ENCODE measurements at regions not wholly inside any gene's neighbourhood (a gene's known extent, or its start where the extent isn't known, plus 50 kb on each side); places are given as distances from the start of the nearest gene placed in this dataset.
A peak's percentile ranks its signal among the peaks of the same experiment; 100 is the strongest.

DNA sequence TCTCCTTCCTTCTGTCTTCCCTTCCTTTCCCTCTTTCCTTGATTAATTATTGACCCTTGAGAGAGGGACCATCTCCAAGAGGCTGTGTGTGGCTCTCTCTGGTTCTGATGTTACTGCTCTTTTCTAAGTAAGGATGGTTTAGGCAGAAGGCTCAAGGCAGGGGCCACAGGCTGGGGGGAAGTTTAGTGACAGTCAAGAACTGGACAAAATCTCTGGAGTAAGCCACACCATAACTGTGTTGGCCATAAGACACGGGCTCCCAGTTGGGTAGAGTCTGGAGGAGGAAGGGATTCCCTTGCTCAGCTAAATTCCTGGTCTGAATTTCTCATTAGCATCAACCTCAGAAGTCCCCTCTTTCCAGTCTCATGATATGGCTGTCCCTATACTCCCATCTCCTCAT is 74.7 kb downstream of the BUD13 start:
- H3K9me3 ChIP-seq: no peaks in the 10 kb centered on the region
- H3K36me3 ChIP-seq (ENCODE audit: control insufficient read depth in 2 of 2, extremely low read depth in 1 of 2, insufficient read depth in 1 of 2, low read length in 1 of 2): no peaks in the 10 kb centered on the region
- ATAC-seq (replicated peaks in 1 of 4) (no peak), DNase-seq (no peak)
- no peaks in the 10 kb centered on the region for H3K4me1 ChIP-seq (ENCODE audit: control insufficient read depth in 1 of 2, extremely low read depth in 1 of 2, insufficient read depth in 2 of 2, low read length in 2 of 2)
- no peaks in the 10 kb centered on the region for H3K9me3 Mint-ChIP-seq
- no peak overlapping the region for H3K4me3 ChIP-seq (ENCODE audit: control insufficient read depth in 1 of 2, extremely low read depth in 1 of 2, low read length in 1 of 2)
- WGBS (ENCODE audit: insufficient coverage): no CpG with 5 or more reads among the region's 1 CpG
- H3K4me3 Mint-ChIP-seq: no peak overlapping the region
- no peaks in the 10 kb centered on the region for H3K36me3 Mint-ChIP-seq
- H3K27ac Mint-ChIP-seq: peak overlapping the region in 1 of 2 donors; percentile 12
- H3K4me1 Mint-ChIP-seq: no peaks in the 10 kb centered on the region
- peaks cover 0 to 27% of the 10 kb centered on the region in 2 experiments for H3K27me3 ChIP-seq (replicated peaks in 1 of 2; ENCODE audit: control insufficient read depth in 2 of 2, extremely low read depth in 1 of 2, insufficient read depth in 2 of 2, low read length in 1 of 2)
- ChIA-PET CTCF (no interaction called here), POLR2A (no interaction called here)
- H3K27me3 Mint-ChIP-seq: peaks cover 18 to 20% of the 10 kb centered on the region in 2 donors
- no peak overlapping the region for H3K27ac ChIP-seq (ENCODE audit: low read length)

GRCh38 chr11:116697639-116698038 is 75.1 kb downstream of the BUD13 start:
- WGBS (ENCODE audit: insufficient coverage): 59% methylated on average over 6 of the region's 7 CpGs

DNA sequence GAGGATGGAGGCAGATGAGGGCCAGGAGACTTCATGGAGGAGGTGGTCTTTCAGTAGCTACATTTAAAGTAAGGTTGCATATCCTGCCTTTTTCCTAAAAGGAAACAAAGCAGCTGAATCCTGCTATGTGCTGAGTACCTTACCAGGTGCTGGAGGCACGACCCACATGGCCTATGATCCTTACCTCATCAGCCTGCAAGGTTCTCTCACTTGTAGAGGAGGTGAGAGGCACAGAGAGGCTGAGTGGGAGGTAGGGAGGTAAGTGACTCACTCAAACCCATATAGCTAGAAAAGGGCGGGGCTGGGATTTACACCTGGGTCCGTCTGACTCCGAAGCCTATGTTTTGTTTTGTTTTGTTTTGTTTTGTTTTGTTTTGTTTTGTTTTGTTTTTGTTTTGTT is 75.8 kb downstream of the BUD13 start:
- CTCF ChIA-PET: no interaction called here
- ATAC-seq (replicated peaks in 1 of 4) (no peak), DNase-seq (no peak)
- Histone ChIP-seq H3K9me3 (no peaks in the 10 kb centered on the region), H3K36me3 (ENCODE audit: control insufficient read depth in 2 of 2, extremely low read depth in 1 of 2, insufficient read depth in 1 of 2, low read length in 1 of 2) (no peaks in the 10 kb centered on the region), H3K27me3 (replicated peaks in 1 of 2; ENCODE audit: control insufficient read depth in 2 of 2, extremely low read depth in 1 of 2, insufficient read depth in 2 of 2, low read length in 1 of 2) (peaks cover 0 to 36% of the 10 kb centered on the region in 2 experiments), H3K27ac (ENCODE audit: low read length) (no peak overlapping the region), H3K4me1 (ENCODE audit: control insufficient read depth in 1 of 2, extremely low read depth in 1 of 2, insufficient read depth in 2 of 2, low read length in 2 of 2) (no peaks in the 10 kb centered on the region), H3K4me3 (ENCODE audit: control insufficient read depth in 1 of 2, extremely low read depth in 1 of 2, low read length in 1 of 2) (no peak overlapping the region)
- Mint-ChIP-seq H3K4me1 (no peaks in the 10 kb centered on the region), H3K27ac (no peak overlapping the region), H3K4me3 (no peak overlapping the region), H3K27me3 (peaks cover 18 to 20% of the 10 kb centered on the region in 2 donors), H3K36me3 (no peaks in the 10 kb centered on the region), H3K9me3 (no peaks in the 10 kb centered on the region)
- POLR2A ChIA-PET: no interaction called here
- no CpG with 5 or more reads among the region's 4 CpGs for WGBS (ENCODE audit: insufficient coverage)

More at GRCh38 chr11:116697639-116698038, 75.1 kb downstream of the BUD13 start:
- H3K9me3 ChIP-seq: no peaks in the 10 kb centered on the region
- H3K36me3 Mint-ChIP-seq: no peaks in the 10 kb centered on the region
- H3K27ac ChIP-seq (ENCODE audit: low read length): no peak overlapping the region
- H3K27ac Mint-ChIP-seq: no peak overlapping the region
- no peak overlapping the region for H3K4me3 ChIP-seq (ENCODE audit: control insufficient read depth in 1 of 2, extremely low read depth in 1 of 2, low read length in 1 of 2)
- ChIA-PET POLR2A (no interaction called here), CTCF (no interaction called here)
- no peak overlapping the region for H3K4me3 Mint-ChIP-seq
- no peaks in the 10 kb centered on the region for H3K36me3 ChIP-seq (ENCODE audit: control insufficient read depth in 2 of 2, extremely low read depth in 1 of 2, insufficient read depth in 1 of 2, low read length in 1 of 2)
- peak in 1 of 35 experiments; percentile 10 for DNase-seq
- no peak for ATAC-seq (replicated peaks in 1 of 4)
- no peaks in the 10 kb centered on the region for H3K4me1 ChIP-seq (ENCODE audit: control insufficient read depth in 1 of 2, extremely low read depth in 1 of 2, insufficient read depth in 2 of 2, low read length in 2 of 2)
- no peaks in the 10 kb centered on the region for H3K4me1 Mint-ChIP-seq
- peaks cover 18 to 20% of the 10 kb centered on the region in 2 donors for H3K27me3 Mint-ChIP-seq
- H3K9me3 Mint-ChIP-seq: no peaks in the 10 kb centered on the region
- peaks cover 0 to 30% of the 10 kb centered on the region in 2 experiments for H3K27me3 ChIP-seq (replicated peaks in 1 of 2; ENCODE audit: control insufficient read depth in 2 of 2, extremely low read depth in 1 of 2, insufficient read depth in 2 of 2, low read length in 1 of 2)

DNA sequence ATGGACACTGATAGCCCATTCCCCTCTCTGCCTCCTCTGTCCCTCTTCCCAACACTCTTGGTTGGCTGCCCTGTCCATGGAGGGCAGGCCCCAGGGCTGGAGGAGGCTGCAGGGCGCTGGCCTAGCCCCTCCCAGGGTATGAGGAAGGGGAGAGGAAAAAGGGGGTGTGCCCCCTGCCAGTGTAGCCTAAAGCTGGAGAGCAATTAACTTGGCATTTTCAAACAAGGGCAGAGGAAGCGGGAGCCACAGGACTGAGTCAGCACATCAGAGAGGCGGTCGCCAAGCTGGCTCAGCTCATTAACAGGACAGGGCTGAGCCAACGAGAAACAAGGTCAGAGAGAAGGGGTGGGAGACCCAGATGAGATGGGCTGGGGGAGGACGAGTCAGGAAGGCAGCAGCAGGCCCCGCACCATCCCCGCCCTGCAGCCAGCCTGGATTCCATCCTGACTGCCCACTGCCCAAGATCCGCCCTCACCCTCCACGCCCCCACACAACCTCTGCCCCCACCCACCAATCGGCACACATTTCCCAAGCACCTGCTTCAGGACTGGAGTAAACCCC is 76.3 kb downstream of the BUD13 start:
- Histone ChIP-seq H3K4me3 (ENCODE audit: control insufficient read depth in 1 of 2, extremely low read depth in 1 of 2, low read length in 1 of 2) (no peak overlapping the region), H3K9me3 (no peaks in the 10 kb centered on the region), H3K27ac (ENCODE audit: low read length) (no peak overlapping the region), H3K27me3 (replicated peaks in 1 of 2; ENCODE audit: control insufficient read depth in 2 of 2, extremely low read depth in 1 of 2, insufficient read depth in 2 of 2, low read length in 1 of 2) (peaks cover 0 to 40% of the 10 kb centered on the region in 2 experiments), H3K4me1 (ENCODE audit: control insufficient read depth in 1 of 2, extremely low read depth in 1 of 2, insufficient read depth in 2 of 2, low read length in 2 of 2) (peaks cover 0 to 4% of the 10 kb centered on the region in 2 experiments), H3K36me3 (ENCODE audit: control insufficient read depth in 2 of 2, extremely low read depth in 1 of 2, insufficient read depth in 1 of 2, low read length in 1 of 2) (no peaks in the 10 kb centered on the region)
- no peak for ATAC-seq (replicated peaks in 1 of 4)
- Mint-ChIP-seq H3K27ac (no peak overlapping the region), H3K4me3 (no peak overlapping the region), H3K4me1 (no peaks in the 10 kb centered on the region), H3K9me3 (no peaks in the 10 kb centered on the region), H3K27me3 (peaks cover 18 to 20% of the 10 kb centered on the region in 2 donors), H3K36me3 (no peaks in the 10 kb centered on the region)
- peak in 1 of 35 experiments; percentile 16 for DNase-seq
- 31% methylated on average over 10 of the region's 11 CpGs for WGBS (ENCODE audit: insufficient coverage)
- ChIA-PET CTCF (no interaction called here), POLR2A (no interaction called here)

DNA sequence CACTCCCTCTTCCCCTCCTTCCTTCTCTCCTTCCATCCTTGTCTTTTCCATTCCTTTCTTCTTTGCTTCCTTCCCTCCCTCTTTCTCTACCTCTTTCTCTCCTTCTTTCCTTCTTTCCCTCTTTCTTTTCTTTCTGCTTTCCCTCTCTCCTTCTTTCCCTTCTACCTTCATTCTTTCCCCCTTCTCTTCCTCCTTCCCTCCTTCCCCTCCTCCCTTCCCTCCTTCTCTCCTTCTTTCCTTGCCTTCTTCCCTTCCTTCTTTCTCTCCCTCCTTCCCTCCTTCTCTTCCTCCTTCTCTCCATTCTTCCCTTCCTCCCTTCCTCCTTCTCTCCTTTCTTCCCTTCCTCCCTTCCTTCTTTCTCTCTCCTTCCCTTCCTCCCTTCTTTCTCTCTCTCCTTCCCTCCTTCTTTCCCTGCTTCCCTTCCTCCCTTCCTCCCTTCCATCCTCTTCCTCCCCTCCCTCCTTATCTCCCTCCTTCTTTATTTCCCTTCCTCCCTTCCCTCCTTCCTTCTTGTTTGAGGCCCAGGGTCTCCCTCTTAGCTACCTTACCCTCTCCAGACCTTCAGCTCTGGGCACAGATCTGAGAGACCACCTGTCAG is 77.0 kb downstream of the BUD13 start:
- CTCF ChIA-PET: no interaction called here
- H3K27ac Mint-ChIP-seq: no peak overlapping the region

GRCh38 chr11:116694815-116695590 is 77.8 kb downstream of the BUD13 start:
- Mint-ChIP-seq H3K36me3 (no peaks in the 10 kb centered on the region), H3K4me1 (no peaks in the 10 kb centered on the region), H3K27me3 (peaks cover 18 to 20% of the 10 kb centered on the region in 2 donors), H3K4me3 (no peak overlapping the region), H3K9me3 (no peaks in the 10 kb centered on the region), H3K27ac (no peak overlapping the region)
- Histone ChIP-seq H3K9me3 (no peaks in the 10 kb centered on the region), H3K4me3 (ENCODE audit: control insufficient read depth in 1 of 2, extremely low read depth in 1 of 2, low read length in 1 of 2) (no peak overlapping the region), H3K36me3 (ENCODE audit: control insufficient read depth in 2 of 2, extremely low read depth in 1 of 2, insufficient read depth in 1 of 2, low read length in 1 of 2) (no peaks in the 10 kb centered on the region), H3K27me3 (replicated peaks in 1 of 2; ENCODE audit: control insufficient read depth in 2 of 2, extremely low read depth in 1 of 2, insufficient read depth in 2 of 2, low read length in 1 of 2) (peaks cover 0 to 37% of the 10 kb centered on the region in 2 experiments), H3K27ac (ENCODE audit: low read length) (no peak overlapping the region), H3K4me1 (ENCODE audit: control insufficient read depth in 1 of 2, extremely low read depth in 1 of 2, insufficient read depth in 2 of 2, low read length in 2 of 2) (peaks cover 0 to 4% of the 10 kb centered on the region in 2 experiments)
- CTCF ChIA-PET: no interaction called here
- WGBS (ENCODE audit: insufficient coverage): 83% methylated on average over 12 of the region's 14 CpGs
- POLR2A ChIA-PET: no interaction called here
- ATAC-seq (replicated peaks in 1 of 4) (no peak), DNase-seq (no peak)

More for the DNA sequence above, 77.0 kb downstream of the BUD13 start:
- POLR2A ChIA-PET: no interaction called here
- Mint-ChIP-seq H3K9me3 (no peaks in the 10 kb centered on the region), H3K4me3 (no peak overlapping the region), H3K4me1 (no peaks in the 10 kb centered on the region), H3K27me3 (peaks cover 18 to 20% of the 10 kb centered on the region in 2 donors), H3K36me3 (no peaks in the 10 kb centered on the region)
- Histone ChIP-seq H3K4me1 (ENCODE audit: control insufficient read depth in 1 of 2, extremely low read depth in 1 of 2, insufficient read depth in 2 of 2, low read length in 2 of 2) (peaks cover 0 to 4% of the 10 kb centered on the region in 2 experiments), H3K9me3 (no peaks in the 10 kb centered on the region), H3K4me3 (ENCODE audit: control insufficient read depth in 1 of 2, extremely low read depth in 1 of 2, low read length in 1 of 2) (no peak overlapping the region), H3K27ac (ENCODE audit: low read length) (no peak overlapping the region), H3K36me3 (ENCODE audit: control insufficient read depth in 2 of 2, extremely low read depth in 1 of 2, insufficient read depth in 1 of 2, low read length in 1 of 2) (no peaks in the 10 kb centered on the region), H3K27me3 (replicated peaks in 1 of 2; ENCODE audit: control insufficient read depth in 2 of 2, extremely low read depth in 1 of 2, insufficient read depth in 2 of 2, low read length in 1 of 2) (peaks cover 0 to 37% of the 10 kb centered on the region in 2 experiments)
- no peak for DNase-seq
- no peak for ATAC-seq (replicated peaks in 1 of 4)
